Spinal cord (tissue), 9 donors: ENCODE measurements at regions not wholly inside any gene's neighbourhood (a gene's known extent, or its start where the extent isn't known, plus 50 kb on each side); places are given as distances from the start of the nearest gene placed in this dataset.

Experiments
- DNase-seq, 6 donors: peaks; one replicate each; pipeline versions ENCODE4 v3.0.0 to v3.0.0-alpha.2; 2013 to 2015; ENCODE audit warnings: low spot score in 6 of 6, low read depth in 4 of 6
- H3K27ac ChIP-seq: one replicate; pipeline ENCODE4 v1.5.1; 2013; ENCODE audit warnings: low read depth, low read length, control low read depth
- H3K27me3 ChIP-seq: one replicate; pipeline ENCODE4 v1.6.1; 2013; ENCODE audit warnings: low read length; ENCODE audit not compliant: control insufficient read depth, insufficient read depth
- H3K36me3 ChIP-seq: one replicate; pipeline ENCODE4 v1.6.1; 2013; ENCODE audit warnings: low read length; ENCODE audit not compliant: control insufficient read depth, insufficient read depth
- H3K4me1 ChIP-seq: one replicate; pipeline ENCODE4 v1.6.1; 2013; ENCODE audit warnings: low read length; ENCODE audit not compliant: control insufficient read depth, insufficient read depth
- H3K4me3 ChIP-seq: one replicate; pipeline ENCODE4 v1.5.1; 2013; ENCODE audit warnings: low read depth, low read length, control low read depth
- H3K9me3 ChIP-seq: one replicate; pipeline ENCODE4 v1.6.1; 2013; ENCODE audit warnings: low read length; ENCODE audit not compliant: control insufficient read depth, insufficient read depth
- WGBS: methylation state at CpG from one replicate; pipeline ENCODE4 v1.1.5; 2013; ENCODE audit warnings: missing lambda C conversion rate; ENCODE audit not compliant: insufficient coverage; 5-methylcytosine and 5-hydroxymethylcytosine counted together
- donor health status: healthy.

DNA sequence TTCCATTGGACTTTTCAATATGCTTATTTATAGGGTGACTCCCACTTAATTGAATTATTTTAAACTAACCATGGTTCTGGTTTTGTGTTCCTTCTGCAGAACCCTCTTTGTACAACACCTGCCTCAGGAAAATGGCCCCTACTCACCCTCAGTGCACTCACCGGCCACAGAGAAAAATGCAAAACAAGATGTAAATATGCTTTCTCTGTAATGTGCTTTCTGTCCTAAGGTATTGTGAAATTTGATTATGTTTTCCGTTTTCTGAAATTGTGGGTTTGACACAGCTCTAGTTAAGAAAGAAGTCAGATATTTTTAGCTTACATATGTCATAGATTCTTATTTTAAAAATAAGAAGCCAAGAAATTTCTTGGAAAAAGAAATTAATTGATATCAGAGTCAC, 357.7 kb upstream of the SMIM21 start:
- Histone ChIP-seq H3K27me3 (no peaks in the 10 kb centered on the region), H3K4me3 (no peak overlapping the region), H3K27ac (no peak overlapping the region), H3K36me3 (no peaks in the 10 kb centered on the region), H3K9me3 (no peaks in the 10 kb centered on the region), H3K4me1 (peaks cover 14% of the 10 kb centered on the region)
- DNase-seq: no peak
- no CpG with 5 or more reads among the region's 2 CpGs for WGBS

DNA sequence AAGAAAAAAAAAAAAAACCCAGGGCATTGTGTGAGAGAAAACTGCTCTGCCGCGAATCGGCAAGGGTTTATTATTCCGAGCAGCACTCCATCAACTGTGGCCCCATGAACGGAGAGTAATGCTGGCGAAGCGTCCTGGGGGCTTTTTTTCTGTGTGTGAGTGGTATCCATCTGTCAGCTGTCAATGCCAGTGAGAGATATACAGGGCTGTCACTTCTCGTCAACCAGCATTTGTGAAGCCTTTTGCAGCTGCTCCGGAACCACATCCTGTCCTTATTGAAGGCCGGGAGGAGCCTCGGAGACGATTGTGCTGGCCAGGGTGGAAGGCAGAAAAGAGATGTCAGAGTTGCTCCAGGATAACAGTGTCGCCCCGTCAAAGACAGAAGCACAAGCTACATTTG, 356.9 kb upstream of the SMIM21 start:
- H3K36me3 ChIP-seq: no peaks in the 10 kb centered on the region
- H3K27ac ChIP-seq: peak overlapping the region; percentile 4
- peak overlapping the region; percentile 14 for H3K4me3 ChIP-seq
- H3K4me1 ChIP-seq: peaks cover 14% of the 10 kb centered on the region
- no peaks in the 10 kb centered on the region for H3K27me3 ChIP-seq
- 5% methylated on average over 9 of the region's 14 CpGs for WGBS
- no peaks in the 10 kb centered on the region for H3K9me3 ChIP-seq
- peak; percentile 36 to 92 (median 57) for DNase-seq

DNA sequence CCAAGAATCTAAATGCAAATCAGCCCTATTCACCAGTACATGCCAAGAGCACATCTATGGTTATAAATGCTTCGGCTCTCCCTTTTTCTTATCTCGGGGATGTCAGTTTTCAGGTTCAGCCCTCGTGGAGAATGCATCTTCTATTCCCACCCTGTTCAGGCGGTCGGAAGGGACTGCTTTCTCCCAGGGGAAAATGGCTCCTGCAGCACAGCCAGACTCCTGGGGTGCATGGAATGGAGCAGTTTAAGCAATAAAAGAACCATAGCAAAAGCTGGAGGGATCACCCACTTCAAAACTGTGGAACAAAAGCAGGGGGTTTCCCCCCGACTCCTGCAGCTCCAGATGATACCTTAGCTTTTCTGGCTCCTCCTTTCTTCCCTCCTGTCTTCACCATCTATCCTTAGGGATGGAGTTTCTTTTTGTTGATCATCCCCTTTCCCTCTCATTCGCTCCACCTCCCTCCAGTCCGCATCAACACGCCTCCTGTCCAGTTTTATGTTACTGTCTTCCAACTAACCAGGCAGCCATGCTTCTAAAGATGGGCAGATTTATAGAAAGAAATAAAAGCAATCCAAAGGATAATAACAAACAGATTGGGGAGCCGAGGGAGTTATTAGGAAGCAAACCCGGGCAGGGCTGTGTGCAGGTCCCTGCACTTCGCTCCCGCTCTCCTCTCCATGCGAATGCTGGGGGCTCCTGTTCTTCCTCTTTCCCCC, 356.2 kb upstream of the SMIM21 start:
- H3K4me3 ChIP-seq: peak overlapping the region; percentile 14
- DNase-seq: peak; percentile 28 to 87 (median 40)
- WGBS: 24% methylated on average over 3 of the region's 14 CpGs
- H3K27ac ChIP-seq: peak overlapping the region; percentile 0
- no peaks in the 10 kb centered on the region for H3K27me3 ChIP-seq
- H3K4me1 ChIP-seq: peaks cover 14% of the 10 kb centered on the region
- no peaks in the 10 kb centered on the region for H3K9me3 ChIP-seq
- H3K36me3 ChIP-seq: no peaks in the 10 kb centered on the region

DNA sequence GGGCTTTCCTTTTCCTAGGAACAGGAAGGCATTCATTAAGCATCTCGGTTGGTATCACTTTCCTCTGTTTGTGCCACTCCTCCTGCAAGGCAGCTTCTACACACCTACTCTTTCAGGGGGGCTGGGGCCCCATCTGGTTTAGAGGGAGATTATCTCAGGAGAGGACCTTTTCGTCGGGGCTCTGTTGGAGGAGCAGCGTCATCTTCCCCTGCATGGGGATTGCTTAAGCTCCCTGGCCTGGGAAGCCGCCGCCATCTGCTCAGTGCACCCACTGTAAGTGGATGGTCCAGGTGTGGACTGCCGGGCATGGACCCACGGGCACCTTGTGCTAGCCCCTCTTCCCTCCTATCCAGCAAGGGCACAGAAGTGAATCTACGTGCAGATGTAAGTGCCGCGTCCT, 355.3 kb upstream of the SMIM21 start:
- DNase-seq: no peak
- Histone ChIP-seq H3K27ac (no peak overlapping the region), H3K4me1 (peaks cover 14% of the 10 kb centered on the region)

DNA sequence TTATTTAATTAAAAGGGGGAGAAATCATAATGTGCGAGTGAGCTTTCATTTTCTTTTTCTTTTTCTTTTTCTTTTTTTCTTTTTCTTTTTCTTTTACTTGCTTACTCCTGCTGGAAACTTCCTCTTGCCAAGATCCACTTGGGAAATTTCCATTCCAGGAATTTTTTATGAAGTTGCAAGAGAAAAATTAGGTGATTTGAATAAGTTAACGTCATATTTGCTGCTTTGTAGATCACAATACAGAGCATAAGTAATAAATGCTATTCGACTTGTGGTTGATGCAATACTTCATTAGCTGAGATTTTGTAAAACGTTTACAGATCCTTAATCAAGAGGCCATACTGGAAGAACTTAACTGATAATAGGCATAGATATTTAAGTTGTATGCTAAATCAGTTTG, 354.7 kb upstream of the SMIM21 start:
- Histone ChIP-seq H3K4me3 (no peak overlapping the region), H3K27me3 (no peaks in the 10 kb centered on the region), H3K4me1 (peaks cover 14% of the 10 kb centered on the region), H3K36me3 (no peaks in the 10 kb centered on the region), H3K27ac (no peak overlapping the region), H3K9me3 (no peaks in the 10 kb centered on the region)
- DNase-seq: no peak
- WGBS: no CpG with 5 or more reads among the region's 4 CpGs

More for the DNA sequence above, 355.3 kb upstream of the SMIM21 start:
- no peaks in the 10 kb centered on the region for H3K27me3 ChIP-seq
- H3K36me3 ChIP-seq: no peaks in the 10 kb centered on the region
- H3K4me3 ChIP-seq: no peak overlapping the region
- H3K9me3 ChIP-seq: no peaks in the 10 kb centered on the region
- WGBS: 90% methylated on average over 8 of the region's 11 CpGs

DNA sequence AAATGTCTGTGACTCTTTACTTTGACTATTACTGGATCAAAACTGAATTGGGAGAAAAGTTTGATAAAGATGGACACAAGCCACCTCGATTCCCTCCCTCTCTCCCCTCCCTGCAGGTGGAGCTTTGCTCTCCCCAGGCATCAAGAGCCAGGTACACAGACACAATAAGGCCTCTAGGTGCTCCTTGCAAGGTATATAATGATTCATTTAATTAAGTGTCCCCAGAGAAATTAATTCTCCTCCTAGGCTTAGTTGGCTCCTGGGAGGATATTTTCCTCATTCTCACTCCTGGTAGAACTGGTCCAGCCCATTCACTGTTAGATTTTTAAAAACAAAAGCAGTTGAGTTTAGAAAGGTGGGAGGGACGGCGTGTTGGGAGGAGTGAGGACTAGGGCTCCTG, 352.4 kb upstream of the SMIM21 start:
- Histone ChIP-seq H3K27me3 (no peaks in the 10 kb centered on the region), H3K27ac (no peak overlapping the region), H3K4me1 (peaks cover 14% of the 10 kb centered on the region), H3K36me3 (no peaks in the 10 kb centered on the region), H3K4me3 (no peak overlapping the region), H3K9me3 (no peaks in the 10 kb centered on the region)
- WGBS: no CpG with 5 or more reads among the region's 3 CpGs
- DNase-seq: no peak

DNA sequence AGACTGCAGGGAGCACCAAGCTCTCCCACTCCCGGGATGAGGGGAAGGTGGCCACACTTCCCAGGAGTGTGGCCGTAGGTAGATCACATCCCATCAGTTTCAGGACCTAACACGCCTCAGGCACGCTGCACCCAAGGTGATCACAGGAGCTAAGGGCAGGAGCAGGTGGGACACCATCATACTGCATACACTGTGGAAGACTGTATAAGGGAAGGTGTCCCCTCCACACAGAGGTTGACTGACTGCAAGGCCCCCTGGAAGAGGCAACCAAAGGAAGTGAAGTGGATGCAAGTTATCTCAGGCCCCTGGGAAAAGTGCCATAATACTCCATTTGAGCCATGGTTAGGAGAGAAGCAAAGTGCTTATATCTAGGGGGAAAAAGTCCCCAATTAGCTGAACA, 351.9 kb upstream of the SMIM21 start:
- peaks cover 14% of the 10 kb centered on the region for H3K4me1 ChIP-seq
- no peaks in the 10 kb centered on the region for H3K36me3 ChIP-seq
- no peak overlapping the region for H3K4me3 ChIP-seq
- DNase-seq: no peak
- no peaks in the 10 kb centered on the region for H3K27me3 ChIP-seq
- WGBS: 83% methylated on average over 2 of the region's 4 CpGs
- no peak overlapping the region for H3K27ac ChIP-seq
- no peaks in the 10 kb centered on the region for H3K9me3 ChIP-seq

DNA sequence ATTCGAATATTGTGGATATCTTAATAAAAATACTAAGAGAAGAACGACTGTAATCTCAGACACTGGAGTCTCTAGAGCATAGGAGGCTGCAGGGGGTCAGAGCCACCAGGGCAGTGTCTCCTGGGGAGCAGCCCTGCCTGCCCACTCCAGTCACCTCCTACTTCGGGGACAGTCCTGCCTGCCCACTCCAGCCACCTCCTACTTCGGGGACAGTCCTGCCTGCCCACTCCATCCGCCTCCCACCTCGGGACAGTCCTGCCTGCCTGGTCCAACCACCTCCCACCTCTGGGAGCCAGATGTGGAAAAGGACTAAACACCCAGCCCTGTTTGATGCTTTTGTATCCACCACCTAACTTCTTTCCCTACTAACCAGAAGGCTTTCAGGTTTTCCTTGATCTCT, 350.1 kb upstream of the SMIM21 start:
- Histone ChIP-seq H3K4me1 (no peaks in the 10 kb centered on the region), H3K9me3 (no peaks in the 10 kb centered on the region), H3K27ac (no peak overlapping the region), H3K27me3 (no peaks in the 10 kb centered on the region), H3K4me3 (no peak overlapping the region), H3K36me3 (no peaks in the 10 kb centered on the region)
- no peak for DNase-seq
- WGBS: 81% methylated on average over 5 of the region's 6 CpGs

DNA sequence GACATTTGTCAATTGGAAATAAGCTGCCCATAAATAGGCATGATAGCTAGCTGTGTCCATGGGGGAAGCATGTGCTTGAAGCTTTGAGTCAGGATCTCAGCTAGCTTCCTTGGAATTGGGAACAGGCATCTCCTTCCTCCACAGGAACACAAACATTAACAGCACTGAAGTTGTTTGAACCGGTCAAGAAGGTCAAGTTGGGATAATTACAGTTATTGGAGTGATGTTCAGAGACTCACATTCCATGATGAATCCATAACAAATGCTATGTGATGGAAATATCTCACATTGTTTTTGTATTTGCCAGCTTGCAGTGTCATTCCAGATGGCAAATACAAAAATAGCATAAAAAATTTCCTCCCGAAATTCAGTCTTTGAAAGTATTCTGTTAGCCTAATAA, 347.6 kb upstream of the SMIM21 start:
- Histone ChIP-seq H3K4me3 (no peak overlapping the region), H3K27me3 (no peaks in the 10 kb centered on the region), H3K36me3 (no peaks in the 10 kb centered on the region), H3K9me3 (no peaks in the 10 kb centered on the region), H3K4me1 (no peaks in the 10 kb centered on the region), H3K27ac (no peak overlapping the region)
- WGBS: 0% methylated on average over 1 of the region's 2 CpGs
- no peak for DNase-seq

DNA sequence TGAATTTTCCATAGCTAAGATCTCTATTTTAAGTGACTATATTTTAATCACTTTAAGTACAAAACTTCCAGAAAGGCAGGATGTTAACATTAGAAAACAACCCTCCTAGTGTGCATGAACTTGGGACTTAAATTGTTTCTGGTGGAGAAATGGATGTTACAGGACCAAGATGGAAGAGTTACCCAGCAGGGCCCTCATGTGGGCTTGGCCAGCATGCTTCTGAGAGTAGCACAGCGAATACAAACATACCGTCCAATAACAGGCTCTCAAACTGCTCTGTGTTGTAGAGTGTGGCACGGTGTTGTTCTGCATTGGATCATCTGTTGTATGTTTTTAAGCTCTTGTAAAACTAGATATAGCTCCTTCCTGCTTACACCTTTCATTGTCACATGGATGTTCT, 346.1 kb upstream of the SMIM21 start:
- DNase-seq: peak in 1 of 6 donors; percentile 47
- H3K36me3 ChIP-seq: no peaks in the 10 kb centered on the region
- no CpG with 5 or more reads among the region's 3 CpGs for WGBS
- H3K4me1 ChIP-seq: no peaks in the 10 kb centered on the region
- H3K4me3 ChIP-seq: no peak overlapping the region
- H3K27ac ChIP-seq: no peak overlapping the region
- no peaks in the 10 kb centered on the region for H3K27me3 ChIP-seq
- H3K9me3 ChIP-seq: no peaks in the 10 kb centered on the region
